DMS153 treated with DMSO at 0.1 percent for 48 hours (cell line): ENCODE measurements at regions not wholly inside any gene's neighbourhood (a gene's known extent, or its start where the extent isn't known, plus 50 kb on each side); places are given as distances from the start of the nearest gene placed in this dataset.
"Not testable (repeated sequence)": the region's sequence is repeated elsewhere in the genome, so short reads cannot be mapped to it uniquely, and the experiment has no call there.

Experiments used
- DNase-seq: peaks from one replicate; lab custom pipeline; 2025; ENCODE audit not compliant: unreplicated experiment; lab: John Stamatoyannopoulos, UW

GRCh38 chr18:1784113-1784512 is 787.2 kb downstream of the METTL4 start:
- no peak for DNase-seq

- DNase-seq = not testable (repeated sequence)
These were observed 785.3 kb downstream of the METTL4 start for GRCh38 chr18:1785980-1786379.

- no peak for DNase-seq
These were observed 774.7 kb downstream of the METTL4 start for GRCh38 chr18:1796636-1797035.

GRCh38 chr18:1797235-1797634 is 774.1 kb downstream of the METTL4 start:
- DNase-seq = no peak

GRCh38 chr18:1805521-1805920 is 765.8 kb downstream of the METTL4 start:
- DNase-seq = no peak

- no peak for DNase-seq
These were observed 764.3 kb downstream of the METTL4 start for GRCh38 chr18:1806884-1807615.

- no peak for DNase-seq
These were observed 760.0 kb downstream of the METTL4 start for GRCh38 chr18:1811282-1811681.

- DNase-seq = no peak
These were observed 746.0 kb downstream of the METTL4 start for GRCh38 chr18:1825296-1825695.

GRCh38 chr18:1840878-1841277 is 730.4 kb downstream of the METTL4 start:
- no peak for DNase-seq

GRCh38 chr18:1846640-1847039 is 724.7 kb downstream of the METTL4 start:
- no peak for DNase-seq

- DNase-seq = no peak
These were observed 722.6 kb downstream of the METTL4 start for GRCh38 chr18:1848716-1849115.

- no peak for DNase-seq
These were observed 721.9 kb downstream of the METTL4 start for GRCh38 chr18:1849386-1849785.

- DNase-seq = not testable (repeated sequence)
These were observed 714.0 kb downstream of the METTL4 start for GRCh38 chr18:1857281-1857680.

- no peak for DNase-seq
These were observed 709.8 kb downstream of the METTL4 start for GRCh38 chr18:1861473-1861872.

GRCh38 chr18:1865869-1866268 is 705.4 kb downstream of the METTL4 start:
- no peak for DNase-seq

- DNase-seq = no peak
These were observed 699.0 kb downstream of the METTL4 start for GRCh38 chr18:1872274-1872673.

GRCh38 chr18:1875219-1875618 is 696.1 kb downstream of the METTL4 start:
- no peak for DNase-seq

GRCh38 chr18:1884623-1885022 is 686.7 kb downstream of the METTL4 start:
- no peak for DNase-seq

GRCh38 chr18:1891641-1892040 is 679.7 kb downstream of the METTL4 start:
- DNase-seq = no peak

GRCh38 chr18:1892191-1892590 is 679.1 kb downstream of the METTL4 start:
- DNase-seq = no peak

GRCh38 chr18:1895456-1896185 is 675.7 kb downstream of the METTL4 start:
- DNase-seq = no peak

GRCh38 chr18:1906421-1906820 is 664.9 kb downstream of the METTL4 start:
- no peak for DNase-seq
